ENCODE measurements at regions not wholly inside any gene's neighbourhood (a gene's known extent, or its start where the extent isn't known, plus 50 kb on each side); places are given as distances from the start of the nearest gene placed in this dataset.

DNA sequence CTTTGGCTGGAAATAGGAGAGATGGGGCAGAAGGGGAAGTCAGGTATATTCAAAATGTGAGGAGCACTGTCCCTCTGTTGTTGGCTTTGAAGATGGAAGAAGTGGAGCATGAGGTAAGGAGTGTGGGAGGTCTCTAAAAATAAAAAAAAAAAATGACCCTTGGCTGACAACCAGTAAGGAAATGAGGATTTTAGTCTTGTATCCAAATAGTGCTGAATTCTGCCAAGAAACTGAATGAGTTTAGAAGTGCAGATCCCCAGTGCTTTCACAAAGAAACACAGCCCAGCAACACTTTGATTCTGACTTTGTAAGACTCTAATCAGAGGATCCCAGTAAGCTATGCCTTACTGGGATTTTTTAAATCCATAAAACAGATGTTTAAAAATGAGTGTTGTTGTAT is 367.9 kb downstream of the CYLC2 start:
- H3K27ac ChIP-seq (ENCODE audit: extremely low read depth, low read depth, low read length) = no peak overlapping the region
- CTCF ChIA-PET (ENCODE audit: low intra/inter-chr PET ratio) = no interaction called here
- TF ChIP-seq SAFB2 (IDR thresholded peaks at IDR 0.05; ENCODE audit: borderline replicate concordance, low read depth, low read length, severe bottlenecking) (no peak), ZNF41 (CRISPR knock-in tag; conservative IDR thresholded peaks at IDR 0.05) (no peak), PTBP1 (IDR thresholded peaks at IDR 0.05; ENCODE audit: low read depth, low read length) (no peak), BCL6 (CRISPR knock-in tag; IDR thresholded peaks at IDR 0.05) (no peak), HDAC6 (IDR thresholded peaks at IDR 0.05; ENCODE audit: low read depth, low read length) (no peak), ZNF197 (CRISPR knock-in tag; IDR thresholded peaks at IDR 0.05; ENCODE audit: low read depth) (no peak), ZEB2 (IDR thresholded peaks at IDR 0.05) (no peak), NBN (IDR thresholded peaks at IDR 0.05; ENCODE audit: low read depth) (no peak), GATAD2B (IDR thresholded peaks at IDR 0.05; ENCODE audit: borderline replicate concordance) (no peak), ZBTB1 (CRISPR knock-in tag; IDR thresholded peaks at IDR 0.05; ENCODE audit: borderline replicate concordance, low read depth) (no peak), CHD4 (IDR thresholded peaks at IDR 0.05; ENCODE audit: insufficient read depth, insufficient replicate concordance, low read depth, low read length, poor library complexity, severe bottlenecking) (no peak), ZZZ3 (IDR thresholded peaks at IDR 0.05) (no peak), ZNF780A (CRISPR knock-in tag; IDR thresholded peaks at IDR 0.05) (no peak), TRIM28 (IDR thresholded peaks at IDR 0.05) (no peak)
- TF ChIP-seq, protein P1, sequence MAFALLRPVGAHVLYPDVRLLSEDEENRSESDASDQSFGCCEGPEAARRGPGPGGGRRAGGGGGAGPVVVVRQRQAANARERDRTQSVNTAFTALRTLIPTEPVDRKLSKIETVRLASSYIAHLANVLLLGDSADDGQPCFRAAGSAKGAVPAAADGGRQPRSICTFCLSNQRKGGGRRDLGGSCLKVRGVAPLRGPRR (CRISPR knock-in tag; IDR thresholded peaks at IDR 0.05) = no peak
- TF ChIP-seq, protein P2, sequence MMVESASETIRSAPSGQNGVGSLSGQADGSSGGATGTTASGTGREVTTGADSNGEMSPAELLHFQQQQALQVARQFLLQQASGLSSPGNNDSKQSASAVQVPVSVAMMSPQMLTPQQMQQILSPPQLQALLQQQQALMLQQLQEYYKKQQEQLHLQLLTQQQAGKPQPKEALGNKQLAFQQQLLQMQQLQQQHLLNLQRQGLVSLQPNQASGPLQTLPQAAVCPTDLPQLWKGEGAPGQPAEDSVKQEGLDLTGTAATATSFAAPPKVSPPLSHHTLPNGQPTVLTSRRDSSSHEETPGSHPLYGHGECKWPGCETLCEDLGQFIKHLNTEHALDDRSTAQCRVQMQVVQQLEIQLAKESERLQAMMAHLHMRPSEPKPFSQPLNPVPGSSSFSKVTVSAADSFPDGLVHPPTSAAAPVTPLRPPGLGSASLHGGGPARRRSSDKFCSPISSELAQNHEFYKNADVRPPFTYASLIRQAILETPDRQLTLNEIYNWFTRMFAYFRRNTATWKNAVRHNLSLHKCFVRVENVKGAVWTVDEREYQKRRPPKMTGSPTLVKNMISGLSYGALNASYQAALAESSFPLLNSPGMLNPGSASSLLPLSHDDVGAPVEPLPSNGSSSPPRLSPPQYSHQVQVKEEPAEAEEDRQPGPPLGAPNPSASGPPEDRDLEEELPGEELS (CRISPR knock-in tag; IDR thresholded peaks at IDR 0.05; ENCODE audit: borderline replicate concordance) = no peak
- TF ChIP-seq, protein P3, sequence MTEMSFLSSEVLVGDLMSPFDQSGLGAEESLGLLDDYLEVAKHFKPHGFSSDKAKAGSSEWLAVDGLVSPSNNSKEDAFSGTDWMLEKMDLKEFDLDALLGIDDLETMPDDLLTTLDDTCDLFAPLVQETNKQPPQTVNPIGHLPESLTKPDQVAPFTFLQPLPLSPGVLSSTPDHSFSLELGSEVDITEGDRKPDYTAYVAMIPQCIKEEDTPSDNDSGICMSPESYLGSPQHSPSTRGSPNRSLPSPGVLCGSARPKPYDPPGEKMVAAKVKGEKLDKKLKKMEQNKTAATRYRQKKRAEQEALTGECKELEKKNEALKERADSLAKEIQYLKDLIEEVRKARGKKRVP (CRISPR knock-in tag; IDR thresholded peaks at IDR 0.05) = no peak
- TF ChIP-seq, protein P4, sequence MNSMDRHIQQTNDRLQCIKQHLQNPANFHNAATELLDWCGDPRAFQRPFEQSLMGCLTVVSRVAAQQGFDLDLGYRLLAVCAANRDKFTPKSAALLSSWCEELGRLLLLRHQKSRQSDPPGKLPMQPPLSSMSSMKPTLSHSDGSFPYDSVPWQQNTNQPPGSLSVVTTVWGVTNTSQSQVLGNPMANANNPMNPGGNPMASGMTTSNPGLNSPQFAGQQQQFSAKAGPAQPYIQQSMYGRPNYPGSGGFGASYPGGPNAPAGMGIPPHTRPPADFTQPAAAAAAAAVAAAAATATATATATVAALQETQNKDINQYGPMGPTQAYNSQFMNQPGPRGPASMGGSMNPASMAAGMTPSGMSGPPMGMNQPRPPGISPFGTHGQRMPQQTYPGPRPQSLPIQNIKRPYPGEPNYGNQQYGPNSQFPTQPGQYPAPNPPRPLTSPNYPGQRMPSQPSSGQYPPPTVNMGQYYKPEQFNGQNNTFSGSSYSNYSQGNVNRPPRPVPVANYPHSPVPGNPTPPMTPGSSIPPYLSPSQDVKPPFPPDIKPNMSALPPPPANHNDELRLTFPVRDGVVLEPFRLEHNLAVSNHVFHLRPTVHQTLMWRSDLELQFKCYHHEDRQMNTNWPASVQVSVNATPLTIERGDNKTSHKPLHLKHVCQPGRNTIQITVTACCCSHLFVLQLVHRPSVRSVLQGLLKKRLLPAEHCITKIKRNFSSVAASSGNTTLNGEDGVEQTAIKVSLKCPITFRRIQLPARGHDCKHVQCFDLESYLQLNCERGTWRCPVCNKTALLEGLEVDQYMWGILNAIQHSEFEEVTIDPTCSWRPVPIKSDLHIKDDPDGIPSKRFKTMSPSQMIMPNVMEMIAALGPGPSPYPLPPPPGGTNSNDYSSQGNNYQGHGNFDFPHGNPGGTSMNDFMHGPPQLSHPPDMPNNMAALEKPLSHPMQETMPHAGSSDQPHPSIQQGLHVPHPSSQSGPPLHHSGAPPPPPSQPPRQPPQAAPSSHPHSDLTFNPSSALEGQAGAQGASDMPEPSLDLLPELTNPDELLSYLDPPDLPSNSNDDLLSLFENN (IDR thresholded peaks at IDR 0.05; ENCODE audit: low read depth in 2 of 2, low read length in 2 of 2) = no peak
- H3K36me3 ChIP-seq (ENCODE audit: control insufficient read depth, insufficient read depth, low read length) = no peaks in the 10 kb centered on the region
- no peak overlapping the region for H3K4me3 ChIP-seq
- no peaks in the 10 kb centered on the region for H3K9me1 ChIP-seq (ENCODE audit: control insufficient read depth, insufficient read depth, low read length)
- intact Hi-C loops (cut with micrococcal nuclease) = no loop called here
- ATAC-seq = no peak
- POLR2A ChIA-PET = no interaction called here
- H3K9me3 ChIP-seq (replicated peaks; ENCODE audit: control insufficient read depth, insufficient read depth, low read depth, low read length) = no peaks in the 10 kb centered on the region
- H3K4me1 ChIP-seq (replicated peaks in 1 of 2; ENCODE audit: control insufficient read depth in 2 of 2, insufficient read depth in 2 of 2, low read length in 2 of 2) = no peaks in the 10 kb centered on the region
- H3K27me3 ChIP-seq (ENCODE audit: control insufficient read depth in 2 of 2, insufficient read depth in 2 of 2, low read length in 2 of 2) = no peaks in the 10 kb centered on the region
- no peaks in the 10 kb centered on the region for H3K79me2 ChIP-seq (ENCODE audit: control insufficient read depth, insufficient read depth, low read length)
- BruUV-seq (replicated peaks) = no TSS peak
- no peak overlapping the region for H3K4me2 ChIP-seq (ENCODE audit: insufficient read depth, low read length)
- H2AFZ ChIP-seq (ENCODE audit: low read depth, low read length) = no peak overlapping the region
- no peaks in the 10 kb centered on the region for H4K20me1 ChIP-seq (replicated peaks; ENCODE audit: control insufficient read depth, insufficient read depth, low read length)
- H3K9ac ChIP-seq (ENCODE audit: insufficient read depth in 1 of 2, low read depth in 2 of 2, low read length in 2 of 2) = no peak overlapping the region
- FAIRE-seq = no peak
- in situ Hi-C loops (cut with MboI) = no loop called here
- no peak for DNase-seq (ENCODE audit: extremely low read depth in 1 of 4, low spot score in 3 of 4)
